GM10266 (cell line): ENCODE measurements at regions not wholly inside any gene's neighbourhood (a gene's known extent, or its start where the extent isn't known, plus 50 kb on each side); places are given as distances from the start of the nearest gene placed in this dataset.

Experiments used
- DNase-seq: peaks from one replicate; pipeline ENCODE4 v3.0.0; 2012; ENCODE audit errors: extremely low spot score
- TF ChIP-seq, protein P1 (sequence below): IDR thresholded peaks from 2 replicates; pipeline ENCODE4 v1.5.1; 2012; ENCODE audit warnings: mild to moderate bottlenecking, low read depth; ENCODE audit not compliant: control insufficient read depth, insufficient read depth; ENCODE audit errors: missing control alignments

DNA sequence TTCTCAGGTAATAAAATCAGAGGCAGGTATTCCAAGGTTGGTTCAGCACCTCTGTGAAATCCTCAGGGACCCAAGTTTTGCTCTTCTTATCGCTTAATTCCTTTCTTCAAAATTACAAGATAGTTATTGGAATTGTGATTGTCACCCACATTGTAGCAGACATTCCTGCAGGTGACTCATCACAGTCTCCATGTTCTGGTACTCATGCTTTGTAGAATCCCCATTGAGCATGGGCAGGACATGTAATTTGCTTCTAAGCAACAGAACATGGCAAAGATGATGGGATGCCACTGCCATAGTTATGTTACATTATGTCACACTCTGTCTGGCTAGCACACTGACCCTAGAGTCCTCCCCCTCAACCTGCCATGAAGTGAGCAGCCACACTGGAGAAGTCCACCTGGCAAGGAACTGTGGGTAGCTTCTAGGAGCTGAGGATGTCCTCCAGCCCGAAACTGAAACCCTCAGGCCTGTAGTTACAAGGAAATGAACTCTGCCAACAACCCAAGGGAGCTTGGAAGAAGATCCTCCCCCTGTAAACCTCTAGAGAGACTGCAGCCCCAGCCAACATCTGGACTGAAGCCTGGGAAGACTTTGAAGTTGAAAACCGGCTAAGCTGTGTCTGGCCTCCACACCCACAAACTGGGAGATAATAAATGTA lies 58.3 kb upstream of the GUCY1A1 start:
- DNase-seq = no peak

DNA sequence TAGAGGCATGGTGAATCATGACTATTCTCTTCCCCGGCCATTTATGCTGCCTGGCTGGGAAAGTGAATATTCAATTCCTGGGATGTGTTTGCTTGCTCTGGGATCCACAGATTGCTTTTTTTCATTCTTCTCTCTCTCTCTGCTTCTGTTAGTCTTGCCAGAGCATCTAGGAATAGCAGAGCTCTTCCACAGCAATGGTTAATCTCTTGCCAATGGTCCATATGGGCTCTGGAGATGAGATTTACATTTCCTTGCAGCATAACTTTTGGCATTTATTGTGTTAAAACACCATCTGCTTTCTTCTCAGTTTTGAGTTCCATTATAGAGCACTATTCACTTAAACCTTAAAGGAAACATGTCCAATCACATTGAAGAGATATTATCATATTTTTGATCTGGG lies 59.2 kb upstream of the GUCY1A1 start:
- TF ChIP-seq, protein P1, sequence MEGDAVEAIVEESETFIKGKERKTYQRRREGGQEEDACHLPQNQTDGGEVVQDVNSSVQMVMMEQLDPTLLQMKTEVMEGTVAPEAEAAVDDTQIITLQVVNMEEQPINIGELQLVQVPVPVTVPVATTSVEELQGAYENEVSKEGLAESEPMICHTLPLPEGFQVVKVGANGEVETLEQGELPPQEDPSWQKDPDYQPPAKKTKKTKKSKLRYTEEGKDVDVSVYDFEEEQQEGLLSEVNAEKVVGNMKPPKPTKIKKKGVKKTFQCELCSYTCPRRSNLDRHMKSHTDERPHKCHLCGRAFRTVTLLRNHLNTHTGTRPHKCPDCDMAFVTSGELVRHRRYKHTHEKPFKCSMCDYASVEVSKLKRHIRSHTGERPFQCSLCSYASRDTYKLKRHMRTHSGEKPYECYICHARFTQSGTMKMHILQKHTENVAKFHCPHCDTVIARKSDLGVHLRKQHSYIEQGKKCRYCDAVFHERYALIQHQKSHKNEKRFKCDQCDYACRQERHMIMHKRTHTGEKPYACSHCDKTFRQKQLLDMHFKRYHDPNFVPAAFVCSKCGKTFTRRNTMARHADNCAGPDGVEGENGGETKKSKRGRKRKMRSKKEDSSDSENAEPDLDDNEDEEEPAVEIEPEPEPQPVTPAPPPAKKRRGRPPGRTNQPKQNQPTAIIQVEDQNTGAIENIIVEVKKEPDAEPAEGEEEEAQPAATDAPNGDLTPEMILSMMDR = no peak
- DNase-seq = no peak

More for the DNA sequence above, 58.3 kb upstream of the GUCY1A1 start:
- TF ChIP-seq, protein P1 = no peak

DNA sequence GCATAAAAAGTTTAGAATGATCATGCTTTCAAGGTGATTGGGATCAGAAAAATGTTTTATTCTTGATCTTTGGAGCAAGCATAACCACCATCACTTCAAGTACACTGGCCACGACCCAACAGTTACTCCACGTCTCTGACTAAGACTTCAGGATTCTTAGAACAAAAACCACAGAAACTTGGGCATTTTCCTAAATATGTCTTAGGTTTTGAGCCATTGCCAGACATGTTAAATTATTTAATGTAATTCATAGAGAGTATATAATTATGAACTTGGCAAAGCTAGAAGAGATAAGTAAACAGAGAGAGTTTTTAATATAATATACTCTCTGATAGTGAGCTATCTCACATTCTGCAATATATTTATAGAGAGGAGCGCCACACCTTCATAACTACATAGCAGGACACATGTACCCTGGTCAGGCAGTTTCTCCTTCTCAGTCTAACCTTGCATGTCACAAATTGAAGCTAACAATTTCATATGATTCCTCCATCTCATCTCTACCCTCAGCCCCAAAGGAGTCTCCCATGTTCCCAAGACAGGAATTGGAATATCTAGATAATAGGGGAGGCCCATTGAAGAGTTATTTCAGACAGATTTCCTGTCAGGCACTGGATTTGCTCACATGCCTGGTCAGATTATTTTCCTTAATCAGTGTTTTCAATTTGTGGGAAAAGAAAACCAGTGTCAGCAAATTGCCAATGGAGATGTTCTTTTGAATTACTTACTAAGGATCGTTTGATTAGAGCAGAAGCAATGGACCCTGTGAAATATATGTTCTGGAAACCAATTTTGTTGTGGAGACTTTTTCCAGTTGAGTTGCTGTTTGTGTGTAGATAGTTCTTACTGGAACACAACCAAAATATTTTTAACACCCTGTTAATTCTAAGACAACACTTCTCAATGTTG lies 61.7 kb upstream of the GUCY1A1 start:
- TF ChIP-seq, protein P1 = no peak
- DNase-seq = no peak

DNA sequence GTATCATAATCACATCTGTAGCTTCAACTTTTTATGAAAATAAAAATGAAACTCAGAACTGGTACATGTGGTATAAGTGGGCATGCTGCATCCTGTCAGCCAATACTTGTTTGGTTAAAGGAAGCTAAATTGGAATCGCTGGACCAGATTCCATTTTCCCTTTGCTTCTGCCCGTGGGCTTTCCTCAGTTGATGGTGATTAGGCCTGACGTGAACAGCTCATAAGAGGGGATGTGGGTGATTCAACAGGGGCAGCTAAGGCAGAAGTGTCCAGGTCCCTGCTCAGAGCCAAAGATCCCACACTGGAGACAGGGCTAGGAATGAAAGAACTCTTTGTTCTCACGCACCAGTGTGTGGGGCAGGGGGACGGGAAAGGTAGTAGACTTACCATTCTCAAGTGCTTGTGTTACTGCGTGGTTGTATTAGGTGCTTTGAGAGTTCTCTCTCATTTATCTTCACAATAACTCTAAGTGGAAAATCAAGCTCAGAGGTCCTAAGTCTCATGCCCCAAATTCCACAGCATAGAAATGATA lies 63.2 kb upstream of the GUCY1A1 start:
- DNase-seq = no peak
- TF ChIP-seq, protein P1 = no peak

DNA sequence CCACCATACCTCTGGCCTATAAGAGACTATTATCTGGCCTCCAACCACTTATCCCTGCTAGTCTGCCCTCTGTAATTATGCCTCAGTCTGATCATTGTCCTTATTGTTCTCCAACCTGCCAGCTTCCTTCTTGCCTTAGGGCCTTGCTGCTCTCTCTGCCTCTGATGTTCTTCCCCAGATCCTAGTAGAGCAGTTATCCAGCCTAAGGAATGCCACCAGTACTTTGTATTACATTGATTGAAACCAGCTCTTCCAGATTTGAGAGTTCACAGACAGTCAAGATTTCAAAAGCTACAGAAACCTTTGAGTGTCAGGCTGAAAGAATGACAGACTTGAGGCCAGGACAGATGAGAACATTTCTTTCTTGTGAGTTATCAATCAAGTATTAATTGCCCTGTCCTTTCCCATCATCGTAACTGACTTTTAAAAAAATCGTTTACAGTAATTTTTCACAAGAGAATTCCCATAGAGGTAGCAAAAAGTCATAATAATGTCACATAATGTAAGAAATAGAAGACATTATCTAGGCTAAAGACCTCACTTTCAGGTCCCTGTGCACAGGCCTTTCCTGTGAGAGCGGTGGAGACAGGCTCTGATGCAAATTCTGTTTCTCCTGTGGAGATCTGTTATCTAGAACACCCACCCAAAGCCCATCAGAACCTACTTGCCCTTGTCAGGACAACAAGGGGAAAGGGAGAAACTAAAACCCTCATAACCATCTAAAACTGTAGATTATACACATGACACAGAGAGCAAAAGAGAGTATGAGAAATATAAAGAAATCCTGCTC lies 64.1 kb upstream of the GUCY1A1 start:
- no peak for DNase-seq
- TF ChIP-seq, protein P1 = no peak

DNA sequence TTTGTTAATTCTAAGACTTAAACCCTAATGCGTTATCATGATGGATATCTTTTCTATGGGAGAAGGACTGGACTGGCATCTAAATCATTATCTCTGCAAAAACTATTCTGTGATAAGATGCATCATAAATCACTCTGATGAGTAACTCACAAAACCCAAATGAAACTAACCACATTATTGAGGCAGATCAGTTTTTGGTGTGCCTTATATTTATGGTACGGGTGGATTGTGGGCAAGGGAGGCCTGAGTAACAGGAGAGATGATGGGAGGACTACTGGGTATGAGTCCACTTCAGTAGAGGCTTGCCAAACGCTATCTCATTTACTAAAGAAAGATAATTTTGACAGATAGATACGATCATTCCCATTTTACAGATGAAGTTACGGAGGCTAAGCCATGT lies 66.4 kb upstream of the GUCY1A1 start:
- DNase-seq = no peak
- TF ChIP-seq, protein P1 = no peak
